ENCODE measurements at regions not wholly inside any gene's neighbourhood (a gene's known extent, or its start where the extent isn't known, plus 50 kb on each side); places are given as distances from the start of the nearest gene placed in this dataset.

DNA sequence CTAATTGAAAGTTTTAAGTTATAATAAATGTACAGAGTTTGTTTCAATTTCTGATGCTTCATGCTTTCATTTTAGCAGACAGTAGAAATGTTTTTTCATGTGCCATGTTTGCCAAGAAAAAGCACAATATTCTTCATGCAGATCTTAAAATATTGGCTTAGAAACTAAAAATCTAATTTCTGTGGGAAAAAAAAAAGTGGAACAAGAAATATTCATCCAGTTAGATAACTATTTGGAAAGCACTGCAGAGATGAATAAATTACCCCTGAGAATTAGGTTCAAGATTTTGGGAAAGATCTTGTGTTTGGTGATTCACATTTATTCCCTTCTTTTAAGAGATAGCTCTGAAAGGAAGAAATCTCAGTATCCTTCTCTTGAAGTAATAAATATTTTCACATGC lies 912.5 kb downstream of the C4orf33 start:
- TF ChIP-seq CTCF (IDR thresholded peaks at IDR 0.05) (no peak), POLR2A (IDR thresholded peaks at IDR 0.05; ENCODE audit: low read depth) (no peak)
